HG03432 (cell line): ENCODE measurements at regions not wholly inside any gene's neighbourhood (a gene's known extent, or its start where the extent isn't known, plus 50 kb on each side); places are given as distances from the start of the nearest gene placed in this dataset.

Experiments
- ATAC-seq: cut with Tn5 transposase; IDR thresholded peaks from one replicate; pipeline ENCODE4 v1.9.1; 2021; ENCODE audit warnings: mild to moderate bottlenecking, moderate library complexity; ENCODE audit not compliant: unreplicated experiment

DNA sequence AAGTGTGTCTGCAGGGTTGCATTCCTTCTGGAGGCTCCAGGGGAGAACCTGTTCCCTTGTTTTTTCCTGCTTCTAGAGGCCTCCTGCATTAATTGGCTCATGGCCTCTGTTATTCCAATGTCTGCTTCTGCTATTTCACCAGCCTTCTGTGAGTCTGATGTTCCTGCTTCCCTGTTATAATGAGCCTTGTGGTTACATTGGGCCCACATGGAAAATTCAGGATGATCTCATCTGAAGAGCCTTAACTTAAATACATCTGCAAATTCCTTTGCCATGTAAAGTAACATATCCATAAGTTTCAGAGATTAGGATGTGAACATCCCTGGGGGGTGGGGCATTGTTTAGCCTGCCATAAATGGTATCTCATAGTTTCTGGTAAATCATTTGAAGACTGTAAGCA lies 181.1 kb downstream of the RWDD3 start:
- ATAC-seq, result no peak

- ATAC-seq, result no peak
These were observed 192.8 kb downstream of the RWDD3 start for GRCh38 chr1:95426772-95427171.

GRCh38 chr1:95427525-95427924 lies 193.5 kb downstream of the RWDD3 start:
- no peak for ATAC-seq

GRCh38 chr1:95431235-95431634 lies 197.2 kb downstream of the RWDD3 start:
- no peak for ATAC-seq

DNA sequence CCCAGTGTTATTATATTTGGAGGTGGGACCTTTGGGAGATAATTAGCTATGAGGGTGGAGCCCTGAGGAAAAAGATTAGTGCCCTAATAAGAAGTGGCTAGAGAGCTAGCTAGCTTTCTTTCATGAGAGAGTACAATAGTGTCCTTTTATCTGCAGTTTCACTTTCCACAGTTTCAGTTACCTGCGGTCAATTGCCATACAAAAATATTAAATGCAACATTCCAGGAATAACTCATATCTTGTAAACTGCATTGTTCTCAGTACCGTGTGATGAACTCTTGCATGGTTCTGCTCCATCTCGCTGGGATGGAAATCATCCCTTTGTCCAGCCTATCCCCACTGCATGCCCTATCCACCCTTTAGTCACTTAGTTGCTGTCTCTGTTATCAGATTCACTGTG lies 201.6 kb downstream of the RWDD3 start:
- ATAC-seq, result no peak

GRCh38 chr1:95437011-95437410 lies 203.0 kb downstream of the RWDD3 start:
- no peak for ATAC-seq

- ATAC-seq, result no peak
These were observed 203.8 kb downstream of the RWDD3 start for GRCh38 chr1:95437781-95438180.

GRCh38 chr1:95438218-95438948 lies 204.4 kb downstream of the RWDD3 start:
- ATAC-seq, result no peak

DNA sequence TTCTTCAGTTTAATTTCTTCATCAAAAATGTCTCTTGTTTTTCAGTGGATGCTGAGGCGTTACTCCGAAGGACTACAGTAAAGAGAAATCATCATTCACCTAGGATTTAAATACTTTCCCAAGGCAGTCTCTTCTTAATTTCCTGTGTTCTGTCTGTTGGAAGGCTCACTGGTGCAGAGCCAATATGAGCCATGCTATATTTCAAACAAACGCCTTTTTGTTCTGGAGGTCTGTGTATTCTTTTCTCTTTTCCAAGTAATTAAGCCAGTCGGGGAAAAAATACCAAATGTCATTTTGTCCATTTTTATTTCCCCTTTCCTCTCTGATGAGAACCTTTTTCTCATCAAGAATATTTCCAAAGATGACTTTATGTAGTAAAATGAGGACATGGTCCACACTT lies 206.5 kb downstream of the RWDD3 start:
- no peak for ATAC-seq

- ATAC-seq, result no peak
These were observed 215.5 kb downstream of the RWDD3 start for GRCh38 chr1:95449516-95449915.

DNA sequence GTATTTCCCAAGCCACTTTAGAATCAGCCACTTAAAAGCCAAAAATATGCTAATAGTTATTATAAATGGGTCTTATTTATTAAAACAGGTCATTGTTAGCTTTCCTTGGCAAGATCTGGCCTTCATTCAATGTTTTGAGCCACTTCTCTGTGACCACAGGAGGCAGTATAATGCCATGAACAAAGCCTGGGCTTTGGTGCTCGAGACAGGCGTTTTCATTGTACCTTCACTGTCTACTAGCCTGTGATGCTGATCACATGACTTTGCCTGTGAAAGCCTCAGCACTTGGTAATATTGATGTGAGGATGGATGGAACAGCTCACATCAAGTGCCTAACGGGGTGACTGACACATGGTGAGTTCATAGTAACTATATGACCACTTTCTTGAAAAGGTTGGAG lies 217.0 kb downstream of the RWDD3 start:
- ATAC-seq, result no peak

GRCh38 chr1:95451904-95452303 lies 217.9 kb downstream of the RWDD3 start:
- no peak for ATAC-seq

DNA sequence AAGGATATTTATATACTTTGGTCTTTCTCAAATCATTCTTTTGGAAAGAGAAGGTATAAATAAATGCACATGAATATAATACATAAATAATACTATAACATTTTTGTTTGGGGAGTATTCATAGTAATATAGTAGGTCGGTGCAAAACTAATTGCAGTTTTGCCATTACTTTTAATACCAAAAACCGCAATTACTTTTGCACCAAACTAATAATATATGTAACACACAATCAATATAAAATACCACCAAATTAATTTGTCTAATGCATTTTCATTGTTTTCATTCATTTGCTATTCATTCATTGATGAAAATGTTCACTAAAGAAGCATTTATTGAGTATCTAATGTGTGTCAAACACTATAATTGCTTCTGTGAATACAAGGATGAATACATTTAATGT lies 219.0 kb downstream of the RWDD3 start:
- ATAC-seq, result no peak

GRCh38 chr1:95467036-95467435 lies 233.0 kb downstream of the RWDD3 start:
- no peak for ATAC-seq

GRCh38 chr1:95475686-95476457 lies 241.9 kb downstream of the RWDD3 start:
- no peak for ATAC-seq

DNA sequence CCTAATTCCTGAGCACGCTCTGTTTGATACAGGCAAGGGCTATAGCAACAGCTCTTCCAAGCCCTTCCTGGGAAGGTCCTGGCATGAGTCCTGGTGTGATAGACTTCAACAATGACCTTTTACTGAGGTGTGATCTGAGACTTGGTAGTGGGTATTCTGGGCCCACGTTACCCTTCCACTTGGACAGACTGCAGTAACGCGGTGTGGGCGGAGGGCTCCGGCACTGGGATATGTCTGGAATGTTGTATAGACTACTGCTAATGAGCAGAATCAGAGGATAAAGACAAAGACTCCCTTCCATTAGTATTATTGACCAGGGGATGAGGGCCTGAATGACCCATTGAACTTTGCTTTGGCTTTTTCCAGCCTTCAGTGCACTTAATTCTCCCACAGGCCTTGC lies 262.3 kb downstream of the RWDD3 start:
- no peak for ATAC-seq

DNA sequence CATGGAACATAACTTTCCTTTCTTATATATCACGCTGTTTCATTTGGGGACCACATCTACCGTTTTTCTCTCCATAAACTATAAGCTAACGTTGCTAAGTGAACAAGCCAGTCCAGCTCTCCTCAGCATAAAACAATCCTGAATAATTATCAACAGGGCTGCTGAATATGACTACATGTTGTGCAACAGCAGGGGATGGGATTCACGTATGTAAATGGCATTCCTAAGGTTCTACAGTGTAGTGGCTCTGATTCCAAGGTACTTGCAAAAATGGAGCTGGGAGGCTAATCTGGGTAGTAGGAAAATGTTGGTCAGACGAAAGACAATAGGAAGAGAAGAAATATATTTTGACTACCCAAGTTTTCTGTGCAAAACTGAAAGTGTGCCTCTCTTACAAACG lies 262.8 kb downstream of the RWDD3 start:
- ATAC-seq, result no peak

DNA sequence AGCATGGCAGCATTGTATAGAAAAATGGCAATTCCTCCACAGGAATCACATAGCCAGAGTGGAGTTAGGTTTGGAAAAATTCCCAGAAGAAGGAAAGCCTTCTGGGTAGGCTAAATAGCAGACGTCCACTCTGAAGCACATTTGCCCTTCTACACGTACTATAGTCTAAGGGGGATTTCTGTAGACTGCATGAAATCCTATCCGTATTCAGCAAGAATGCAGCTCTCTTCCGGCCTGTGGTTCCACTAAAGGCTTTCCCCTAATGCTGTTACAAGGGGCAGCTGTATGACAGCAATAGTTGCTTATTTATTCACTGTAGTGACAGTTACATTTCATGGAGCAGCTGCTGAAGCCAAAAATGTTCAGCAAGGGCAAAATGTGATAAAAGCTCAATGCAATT lies 263.6 kb downstream of the RWDD3 start:
- ATAC-seq, result no peak

DNA sequence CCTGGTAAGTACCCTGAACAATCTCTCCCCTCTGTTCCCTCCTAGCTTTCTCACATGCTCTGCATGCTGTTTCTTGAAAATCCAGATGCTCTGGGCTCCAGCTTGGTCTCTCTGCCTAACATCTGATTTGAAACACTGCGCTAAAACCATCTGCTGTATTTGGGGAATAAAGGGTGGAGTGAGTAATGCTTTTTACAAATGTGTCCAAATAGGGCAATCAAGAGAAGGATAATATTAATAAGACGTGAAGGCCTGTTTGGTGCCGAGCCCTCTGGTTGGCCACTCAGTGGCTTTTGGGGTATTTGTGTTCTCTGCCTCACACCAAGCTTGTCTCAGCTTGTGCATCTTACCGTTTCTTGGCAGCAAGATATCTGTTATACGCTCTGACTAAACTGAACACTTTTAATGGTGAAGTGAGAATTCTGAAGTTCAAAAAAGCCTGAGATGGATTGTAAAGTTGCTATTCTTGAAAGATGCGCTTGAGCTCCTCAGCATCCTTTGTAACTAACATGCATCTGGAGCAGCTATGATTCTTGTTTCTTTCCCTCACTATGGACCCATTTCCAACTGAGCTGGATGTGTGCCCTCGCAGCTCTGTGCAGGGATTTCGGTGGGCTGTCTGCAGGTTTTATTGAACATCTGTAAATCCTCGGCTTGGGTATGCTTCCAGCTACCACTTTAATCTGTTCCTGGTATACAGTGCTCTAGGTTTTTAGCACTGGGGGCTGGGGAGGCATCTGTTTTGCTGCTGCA lies 269.4 kb downstream of the RWDD3 start:
- ATAC-seq, result no peak

DNA sequence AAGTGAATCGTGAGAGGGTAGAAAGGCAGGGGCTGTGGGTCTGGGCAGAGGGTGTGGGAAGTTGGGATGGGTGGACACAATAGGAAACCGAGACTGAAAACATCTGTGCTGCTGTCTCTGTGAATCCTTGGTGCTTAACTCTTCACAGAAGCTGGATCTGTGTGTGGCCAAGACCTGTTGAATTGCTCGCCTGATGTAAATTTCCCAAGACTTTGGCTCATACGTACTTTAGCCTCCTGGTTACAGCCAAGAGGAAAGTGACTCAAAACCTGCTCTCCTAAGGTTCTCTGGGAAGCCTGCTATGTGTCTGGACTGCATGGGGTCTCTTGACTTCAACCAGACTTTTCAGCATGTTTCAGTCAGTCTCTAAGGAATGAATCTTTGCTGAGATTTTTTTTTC lies 270.3 kb downstream of the RWDD3 start:
- ATAC-seq, result no peak

DNA sequence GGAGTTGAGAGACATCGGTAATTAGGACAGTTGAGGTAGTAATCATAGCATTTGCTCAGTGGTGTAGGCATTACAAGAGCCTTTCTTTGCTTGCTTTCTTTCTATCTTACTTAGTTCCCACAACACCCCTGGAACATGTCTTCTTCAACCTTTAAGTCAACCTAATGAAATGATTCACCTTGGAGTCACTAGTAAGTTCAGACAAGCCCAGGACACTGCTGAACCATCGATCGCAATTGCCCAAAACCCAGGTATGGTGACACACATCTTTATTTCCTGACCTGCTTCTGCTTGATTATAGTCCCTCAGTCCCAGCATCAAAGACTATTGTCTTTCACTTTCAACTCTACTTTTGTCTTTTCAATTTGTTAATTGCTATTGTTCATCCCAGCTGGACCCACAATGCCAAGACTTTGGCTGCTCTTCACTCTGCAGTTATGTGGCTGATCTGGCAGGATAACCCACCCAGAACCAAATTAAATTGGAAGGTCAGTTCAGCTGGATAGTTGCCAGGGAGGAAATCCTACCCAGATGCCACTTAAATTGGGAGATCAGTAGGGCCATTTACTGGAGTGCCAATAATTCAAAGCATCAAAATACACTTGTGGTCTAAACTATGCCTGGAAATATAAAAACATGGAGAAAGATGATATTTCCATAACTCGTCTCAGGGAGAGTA lies 272.9 kb downstream of the RWDD3 start:
- no peak for ATAC-seq
